ENCODE measurements at regions not wholly inside any gene's neighbourhood (a gene's known extent, or its start where the extent isn't known, plus 50 kb on each side); places are given as distances from the start of the nearest gene placed in this dataset.
A peak's percentile ranks its signal among the peaks of the same experiment; 100 is the strongest.
"Not testable (repeated sequence)": the region's sequence is repeated elsewhere in the genome, so short reads cannot be mapped to it uniquely, and the experiment has no call there.

GRCh38 chr6:141077355-141078333 is 1055.1 kb upstream of the GJE1 start:
- H3K36me3 Mint-ChIP-seq (ENCODE audit: unreplicated experiment): no peaks in the 10 kb centered on the region
- TF ChIP-seq, protein P1, sequence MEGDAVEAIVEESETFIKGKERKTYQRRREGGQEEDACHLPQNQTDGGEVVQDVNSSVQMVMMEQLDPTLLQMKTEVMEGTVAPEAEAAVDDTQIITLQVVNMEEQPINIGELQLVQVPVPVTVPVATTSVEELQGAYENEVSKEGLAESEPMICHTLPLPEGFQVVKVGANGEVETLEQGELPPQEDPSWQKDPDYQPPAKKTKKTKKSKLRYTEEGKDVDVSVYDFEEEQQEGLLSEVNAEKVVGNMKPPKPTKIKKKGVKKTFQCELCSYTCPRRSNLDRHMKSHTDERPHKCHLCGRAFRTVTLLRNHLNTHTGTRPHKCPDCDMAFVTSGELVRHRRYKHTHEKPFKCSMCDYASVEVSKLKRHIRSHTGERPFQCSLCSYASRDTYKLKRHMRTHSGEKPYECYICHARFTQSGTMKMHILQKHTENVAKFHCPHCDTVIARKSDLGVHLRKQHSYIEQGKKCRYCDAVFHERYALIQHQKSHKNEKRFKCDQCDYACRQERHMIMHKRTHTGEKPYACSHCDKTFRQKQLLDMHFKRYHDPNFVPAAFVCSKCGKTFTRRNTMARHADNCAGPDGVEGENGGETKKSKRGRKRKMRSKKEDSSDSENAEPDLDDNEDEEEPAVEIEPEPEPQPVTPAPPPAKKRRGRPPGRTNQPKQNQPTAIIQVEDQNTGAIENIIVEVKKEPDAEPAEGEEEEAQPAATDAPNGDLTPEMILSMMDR (IDR thresholded peaks at IDR 0.05; ENCODE audit: partially characterized antibody, unreplicated experiment): peak; percentile 35
- peak; percentile 63 for DNase-seq
- no peak overlapping the region for H3K4me3 Mint-ChIP-seq (ENCODE audit: unreplicated experiment)
- peak overlapping the region; percentile 60 for H3K27ac Mint-ChIP-seq (ENCODE audit: unreplicated experiment)
- H3K27me3 Mint-ChIP-seq (ENCODE audit: unreplicated experiment): no peaks in the 10 kb centered on the region
- no peaks in the 10 kb centered on the region for H3K4me1 Mint-ChIP-seq (ENCODE audit: low read depth, unreplicated experiment)
- no peaks in the 10 kb centered on the region for H3K9me3 Mint-ChIP-seq (ENCODE audit: unreplicated experiment)

DNA sequence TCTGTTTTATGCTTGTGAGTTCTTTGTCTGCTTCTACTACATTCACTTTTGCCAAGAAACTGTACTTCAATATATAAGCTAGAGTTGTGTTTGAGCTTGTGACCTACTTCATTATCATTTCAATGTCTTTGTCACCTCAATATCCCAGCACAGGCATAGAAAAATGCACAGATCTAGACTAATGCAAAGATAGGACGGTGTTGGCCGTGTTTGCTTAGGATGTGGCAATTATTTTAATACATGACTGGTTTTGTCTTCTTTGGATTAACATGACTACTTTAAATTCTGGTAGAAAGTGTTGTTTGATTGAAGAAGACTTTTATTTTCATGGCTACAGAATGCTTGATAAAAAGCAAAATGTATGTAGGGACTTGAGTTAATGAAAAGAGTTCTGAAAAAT is 1075.0 kb upstream of the GJE1 start:
- Mint-ChIP-seq H3K4me3 (ENCODE audit: unreplicated experiment) (no peak overlapping the region), H3K4me1 (ENCODE audit: low read depth, unreplicated experiment) (no peaks in the 10 kb centered on the region), H3K27me3 (ENCODE audit: unreplicated experiment) (no peaks in the 10 kb centered on the region), H3K9me3 (ENCODE audit: unreplicated experiment) (no peaks in the 10 kb centered on the region), H3K36me3 (ENCODE audit: unreplicated experiment) (no peaks in the 10 kb centered on the region), H3K27ac (ENCODE audit: unreplicated experiment) (no peak overlapping the region)
- TF ChIP-seq, protein P1 (IDR thresholded peaks at IDR 0.05; ENCODE audit: partially characterized antibody, unreplicated experiment): no peak
- DNase-seq: no peak

- no peaks in the 10 kb centered on the region for H3K36me3 Mint-ChIP-seq (ENCODE audit: unreplicated experiment)
- no peaks in the 10 kb centered on the region for H3K4me1 Mint-ChIP-seq (ENCODE audit: low read depth, unreplicated experiment)
- H3K4me3 Mint-ChIP-seq (ENCODE audit: unreplicated experiment): no peak overlapping the region
- no peaks in the 10 kb centered on the region for H3K9me3 Mint-ChIP-seq (ENCODE audit: unreplicated experiment)
- DNase-seq: no peak
- no peaks in the 10 kb centered on the region for H3K27me3 Mint-ChIP-seq (ENCODE audit: unreplicated experiment)
- TF ChIP-seq, protein P1 (IDR thresholded peaks at IDR 0.05; ENCODE audit: partially characterized antibody, unreplicated experiment): no peak
- no peak overlapping the region for H3K27ac Mint-ChIP-seq (ENCODE audit: unreplicated experiment)
Measured at GRCh38 chr6:141056945-141057625, 1075.6 kb upstream of the GJE1 start.

DNA sequence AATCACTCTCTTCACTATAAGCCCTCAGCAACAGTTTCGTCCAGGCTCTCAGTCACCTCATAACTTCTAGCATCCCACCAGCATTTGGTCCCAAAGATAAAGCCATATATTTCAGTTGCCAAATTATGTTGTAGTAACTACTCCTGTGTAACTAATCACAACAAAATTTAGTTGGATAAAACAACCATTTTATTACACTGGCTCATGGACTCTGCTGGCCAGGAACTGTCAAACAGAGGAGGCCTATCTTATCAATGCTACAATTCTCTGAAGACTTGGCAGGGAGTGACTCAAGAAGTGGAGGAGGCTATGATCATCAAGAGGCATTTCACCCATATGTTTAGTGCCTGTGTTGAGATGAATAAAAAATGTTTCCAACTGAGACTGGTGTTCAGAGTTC is 1082.3 kb upstream of the GJE1 start:
- Mint-ChIP-seq H3K36me3 (ENCODE audit: unreplicated experiment) (no peaks in the 10 kb centered on the region), H3K9me3 (ENCODE audit: unreplicated experiment) (no peaks in the 10 kb centered on the region), H3K27ac (ENCODE audit: unreplicated experiment) (no peak overlapping the region), H3K4me1 (ENCODE audit: low read depth, unreplicated experiment) (no peaks in the 10 kb centered on the region), H3K4me3 (ENCODE audit: unreplicated experiment) (no peak overlapping the region), H3K27me3 (ENCODE audit: unreplicated experiment) (peaks cover 3% of the 10 kb centered on the region)
- TF ChIP-seq, protein P1 (IDR thresholded peaks at IDR 0.05; ENCODE audit: partially characterized antibody, unreplicated experiment): no peak
- no peak for DNase-seq

GRCh38 chr6:141048451-141048850 is 1084.3 kb upstream of the GJE1 start:
- Mint-ChIP-seq H3K27ac (ENCODE audit: unreplicated experiment) (no peak overlapping the region), H3K9me3 (ENCODE audit: unreplicated experiment) (no peaks in the 10 kb centered on the region), H3K27me3 (ENCODE audit: unreplicated experiment) (peaks cover 3% of the 10 kb centered on the region), H3K4me1 (ENCODE audit: low read depth, unreplicated experiment) (no peaks in the 10 kb centered on the region), H3K4me3 (ENCODE audit: unreplicated experiment) (no peak overlapping the region), H3K36me3 (ENCODE audit: unreplicated experiment) (no peaks in the 10 kb centered on the region)
- TF ChIP-seq, protein P1 (IDR thresholded peaks at IDR 0.05; ENCODE audit: partially characterized antibody, unreplicated experiment): no peak
- no peak for DNase-seq

- not testable (repeated sequence) for H3K4me3 Mint-ChIP-seq (ENCODE audit: unreplicated experiment); H3K27ac Mint-ChIP-seq (ENCODE audit: unreplicated experiment); DNase-seq; H3K36me3 Mint-ChIP-seq (ENCODE audit: unreplicated experiment); H3K9me3 Mint-ChIP-seq (ENCODE audit: unreplicated experiment); H3K27me3 Mint-ChIP-seq (ENCODE audit: unreplicated experiment); H3K4me1 Mint-ChIP-seq (ENCODE audit: low read depth, unreplicated experiment)
Measured at GRCh38 chr6:141046496-141046895, 1086.2 kb upstream of the GJE1 start.

Measured in glutamatergic neuron (in vitro differentiated cells).